Adrenal gland (tissue), 5 donors: ENCODE measurements at regions not wholly inside any gene's neighbourhood (a gene's known extent, or its start where the extent isn't known, plus 50 kb on each side); places are given as distances from the start of the nearest gene placed in this dataset.

Experiments used
- CTCF ChIP-seq, 6 experiments: fragments of 450-650 bp in 4 of 6; fragments of 200-600 bp in 2 of 6; sonication (generic) in 1 of 6; IDR thresholded peaks; 1 replicate in 5 of 6; 2 replicates in 1 of 6; pipeline versions ENCODE4 v1.5.1 to v1.8.0; 2016 to 2021; ENCODE audit warnings: antibody characterized with exemption in 6 of 6, mild to moderate bottlenecking in 2 of 6, moderate library complexity in 1 of 6
- POLR2A ChIP-seq, 2 donors: fragments of 450-650 bp; IDR thresholded peaks; one replicate each; pipeline ENCODE4 v1.6.1; 2017; ENCODE audit warnings: antibody characterized with exemption in 2 of 2, mild to moderate bottlenecking in 2 of 2, moderate library complexity in 1 of 2
- donor health status: DM: no; HTN: no; CAD: no.

GRCh38 chr1:221227460-221227859 lies 348.2 kb downstream of the HLX start:
- TF ChIP-seq CTCF (IDR thresholded peaks at IDR 0.05) = no peak
- TF ChIP-seq POLR2A (IDR thresholded peaks at IDR 0.05) = no peak
